GM21515 (cell line): ENCODE measurements at regions not wholly inside any gene's neighbourhood (a gene's known extent, or its start where the extent isn't known, plus 50 kb on each side); places are given as distances from the start of the nearest gene placed in this dataset.
"Not testable (repeated sequence)": the region's sequence is repeated elsewhere in the genome, so short reads cannot be mapped to it uniquely, and the experiment has no call there.

Experiments used
- ATAC-seq: cut with Tn5 transposase; IDR thresholded peaks from one replicate; pipeline ENCODE4 v1.9.1; 2021; ENCODE audit not compliant: unreplicated experiment

DNA sequence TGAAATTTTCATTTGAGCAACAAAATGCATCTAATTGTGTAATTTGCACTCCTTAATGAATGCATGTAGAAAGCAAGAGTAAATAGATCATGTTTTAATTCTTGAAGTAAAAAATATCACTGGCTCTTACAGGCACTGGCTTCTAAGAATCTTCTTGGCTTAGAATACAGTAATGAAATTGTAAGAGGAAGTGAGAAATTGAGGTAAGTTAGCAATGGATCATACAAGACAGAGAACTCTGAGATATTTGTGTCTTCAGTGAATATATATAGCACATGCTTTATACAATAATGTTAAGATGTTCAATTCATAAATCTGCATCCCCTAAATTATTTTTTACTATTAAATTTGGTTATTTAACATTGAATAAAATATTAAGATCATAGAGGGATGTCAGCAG lies 465.0 kb downstream of the CNTN3 start:
- ATAC-seq = no peak

DNA sequence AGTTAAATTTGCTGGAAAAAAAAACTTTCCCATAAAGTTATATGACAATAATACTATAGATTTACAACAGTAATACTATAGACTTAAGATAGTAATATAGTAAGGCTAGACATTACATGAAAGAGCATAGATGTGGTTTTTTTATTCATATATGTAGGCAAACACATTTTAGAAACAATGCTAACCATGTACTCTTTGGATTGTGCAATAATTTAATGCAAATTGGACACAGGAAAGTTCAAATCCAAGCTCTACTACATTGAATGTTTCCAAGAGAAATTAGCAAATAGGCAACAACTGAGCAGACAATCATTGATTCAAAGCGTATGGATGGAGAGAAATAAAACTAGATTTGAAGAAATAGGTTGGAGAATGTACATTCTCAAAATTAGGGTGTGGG lies 469.2 kb downstream of the CNTN3 start:
- no peak for ATAC-seq

DNA sequence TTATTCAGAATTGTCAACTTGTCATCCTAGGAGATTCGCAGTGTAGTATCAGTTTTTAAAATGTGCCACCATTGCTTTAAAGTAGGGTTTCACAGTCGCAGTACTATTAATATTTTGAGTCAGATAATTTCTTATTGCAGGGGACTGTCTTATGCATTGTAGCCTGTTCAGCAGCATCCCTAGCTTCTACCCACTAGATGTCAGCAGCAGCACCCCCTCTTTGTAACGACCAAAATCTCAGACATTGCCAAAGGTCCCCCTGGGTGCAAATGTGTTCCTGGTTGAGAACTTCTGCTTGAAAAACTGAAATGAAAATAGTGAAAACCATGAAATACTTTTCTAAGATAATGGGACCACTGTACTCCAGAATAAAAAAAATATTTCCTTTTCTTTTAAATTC lies 474.8 kb downstream of the CNTN3 start:
- no peak for ATAC-seq

DNA sequence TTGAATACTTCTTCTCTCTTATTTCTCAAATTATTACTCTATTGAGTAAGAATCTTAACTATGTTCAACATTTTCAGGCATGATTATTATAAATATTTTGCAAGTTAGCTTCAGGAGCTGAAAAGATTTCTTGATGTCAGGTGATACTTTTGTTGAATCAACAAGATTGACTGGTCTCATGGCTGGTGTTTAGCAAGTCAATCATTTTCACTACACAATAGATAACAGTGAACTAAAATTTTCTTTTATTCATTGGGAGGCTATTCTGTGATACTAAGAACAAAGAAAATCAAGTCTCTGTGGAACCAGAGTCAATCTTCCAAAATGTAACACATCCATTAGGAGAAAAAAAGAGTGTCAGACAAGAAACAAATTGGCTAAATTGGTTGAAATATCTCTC lies 476.7 kb downstream of the CNTN3 start:
- ATAC-seq = no peak

DNA sequence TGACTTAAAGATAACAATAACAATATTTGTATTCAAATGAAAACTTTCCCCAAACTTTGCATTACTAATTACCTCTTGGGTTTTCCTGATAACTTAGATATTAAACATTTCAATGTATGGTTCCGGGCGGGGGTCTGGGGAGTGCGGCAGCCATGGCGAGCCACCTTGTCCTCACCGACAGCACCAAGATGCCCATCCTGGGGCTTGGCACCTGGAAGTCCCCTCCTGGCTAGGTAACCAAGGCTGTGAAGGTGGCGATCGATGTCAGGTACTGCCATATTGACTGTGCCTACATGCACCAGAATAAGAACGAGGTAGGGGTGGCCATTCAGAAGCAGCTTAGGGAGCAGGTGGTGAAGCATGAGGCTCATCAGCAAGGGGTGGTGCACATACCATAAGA lies 478.7 kb downstream of the CNTN3 start:
- ATAC-seq = no peak

DNA sequence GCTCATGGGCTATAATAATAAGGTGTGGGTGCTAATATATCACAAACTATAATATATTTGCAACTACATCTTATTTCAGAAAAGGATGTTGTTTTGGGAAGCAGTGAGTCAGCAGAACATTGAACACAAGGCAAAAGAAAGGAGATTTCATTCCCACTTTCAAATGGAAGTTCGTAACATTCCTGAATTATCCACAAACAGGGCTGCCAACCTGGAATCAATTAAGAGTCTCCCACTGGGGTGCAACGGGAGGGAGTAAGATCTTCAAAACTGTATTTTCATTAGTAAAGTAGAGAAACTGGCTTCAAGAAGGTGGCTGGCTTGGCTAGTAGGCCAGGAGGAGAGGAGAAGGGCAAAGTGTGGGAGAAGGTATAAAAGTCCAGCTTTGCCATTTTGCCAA lies 479.6 kb downstream of the CNTN3 start:
- ATAC-seq = no peak

DNA sequence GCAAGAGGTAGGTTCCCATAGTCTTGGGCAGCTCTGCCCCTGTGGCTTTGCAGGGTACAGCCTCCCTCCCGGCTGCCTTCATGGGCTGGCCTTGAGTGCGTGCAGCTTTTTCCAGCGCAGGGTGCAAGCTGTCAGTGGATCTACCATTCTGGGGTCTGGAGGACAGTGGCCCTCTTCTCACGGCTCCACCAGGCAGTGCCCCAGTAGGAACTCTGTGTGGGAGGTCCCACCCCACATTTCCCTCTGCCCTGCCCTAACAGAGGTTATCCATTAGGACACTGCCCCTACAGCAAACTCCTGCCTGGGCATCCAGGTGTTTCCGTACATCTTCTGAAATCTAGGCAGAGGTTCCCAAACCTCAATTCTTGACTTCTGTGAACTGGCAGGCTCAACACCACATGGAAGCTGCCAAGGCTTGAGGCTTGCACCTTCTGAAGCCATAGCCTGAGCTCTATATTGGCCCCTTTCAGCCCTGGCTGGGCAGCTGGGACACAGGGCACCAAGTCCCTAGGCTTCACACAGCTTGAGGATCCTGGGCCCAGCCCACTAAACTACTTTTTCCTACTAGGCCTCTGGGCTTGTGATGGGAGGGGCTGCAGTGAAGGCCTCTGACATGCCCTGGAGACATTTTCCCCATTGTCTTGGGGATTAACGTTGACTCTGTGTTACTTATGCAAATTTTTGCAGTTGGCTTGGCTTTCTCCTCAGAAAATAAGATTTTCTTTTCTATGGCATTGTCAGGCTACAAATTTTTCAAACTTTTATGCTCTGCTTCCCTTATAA lies 482.7 kb downstream of the CNTN3 start:
- ATAC-seq = not testable (repeated sequence)

DNA sequence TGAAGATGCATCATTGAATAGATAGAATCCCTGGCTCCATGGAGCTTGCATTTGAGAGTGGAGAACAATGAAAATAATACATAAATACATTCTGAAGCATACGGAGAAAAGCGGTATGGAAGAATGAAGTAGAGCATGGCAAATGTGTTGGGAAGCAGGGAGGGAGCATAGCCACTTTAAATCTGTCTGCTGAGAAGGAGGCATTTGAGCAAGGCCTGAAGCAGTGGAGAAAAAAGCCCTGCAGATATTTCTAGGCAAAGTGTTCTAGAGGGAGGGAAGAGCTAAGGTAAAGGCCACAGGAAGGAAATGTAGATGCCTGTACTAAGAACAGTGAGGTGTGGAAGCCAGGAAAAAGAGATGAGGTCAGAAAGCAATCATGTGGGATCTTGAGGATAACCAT lies 484.8 kb downstream of the CNTN3 start:
- ATAC-seq = no peak

DNA sequence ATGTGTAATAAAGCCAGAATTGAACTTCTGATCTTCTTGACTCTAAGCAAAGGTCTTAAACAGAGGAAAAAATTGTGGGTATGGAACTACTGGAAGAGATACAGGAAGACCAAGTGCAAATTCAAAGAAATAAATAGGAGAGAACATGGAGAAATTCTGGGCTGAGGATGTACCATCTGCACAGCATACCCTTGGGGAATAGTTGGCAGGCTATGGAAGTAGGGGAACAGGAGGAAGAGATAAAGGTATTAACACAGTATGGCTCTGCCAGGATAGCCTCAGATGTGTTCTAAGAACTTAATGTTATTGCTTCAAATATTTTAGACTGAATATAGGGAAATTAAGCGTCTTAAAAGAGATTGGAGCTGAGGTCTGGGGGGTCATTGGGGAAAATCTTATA lies 485.4 kb downstream of the CNTN3 start:
- ATAC-seq = no peak

DNA sequence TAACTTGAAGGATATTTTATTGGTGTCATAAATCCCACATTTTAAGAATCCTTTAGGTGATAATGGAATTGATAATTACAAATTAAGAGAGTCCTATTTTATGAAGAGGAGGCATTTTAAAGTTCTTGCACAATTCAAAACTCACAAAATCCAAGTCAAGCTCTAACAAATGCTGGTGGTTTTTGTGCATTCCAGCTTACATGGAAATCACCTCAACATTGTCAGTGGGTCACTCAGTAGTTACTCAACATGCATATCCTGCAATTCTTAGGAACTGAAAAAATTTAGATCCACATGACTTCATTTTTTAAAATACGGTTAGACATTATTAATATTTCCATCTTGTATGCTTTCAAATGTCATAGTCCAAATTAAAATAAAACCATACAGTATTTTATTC lies 487.2 kb downstream of the CNTN3 start:
- ATAC-seq = no peak

DNA sequence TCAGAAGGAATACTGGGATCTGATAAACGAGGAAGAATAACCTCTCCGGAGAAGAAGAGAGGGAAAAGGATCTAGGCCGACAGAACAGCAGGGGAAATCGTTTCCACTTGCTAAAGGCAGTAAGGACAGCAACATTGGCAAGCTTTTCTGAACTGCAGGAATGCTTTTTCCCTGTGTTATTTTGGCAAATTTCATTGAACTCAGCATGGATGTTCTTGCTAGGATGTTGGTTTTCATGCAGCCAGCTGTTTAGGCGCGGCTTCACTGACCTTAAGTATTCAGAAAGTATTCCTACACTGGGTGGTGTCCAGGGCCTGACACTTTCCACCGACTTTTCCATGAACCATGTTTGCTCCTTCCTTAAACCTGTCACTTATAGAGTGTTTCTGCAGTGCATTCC lies 489.7 kb downstream of the CNTN3 start:
- ATAC-seq = no peak

DNA sequence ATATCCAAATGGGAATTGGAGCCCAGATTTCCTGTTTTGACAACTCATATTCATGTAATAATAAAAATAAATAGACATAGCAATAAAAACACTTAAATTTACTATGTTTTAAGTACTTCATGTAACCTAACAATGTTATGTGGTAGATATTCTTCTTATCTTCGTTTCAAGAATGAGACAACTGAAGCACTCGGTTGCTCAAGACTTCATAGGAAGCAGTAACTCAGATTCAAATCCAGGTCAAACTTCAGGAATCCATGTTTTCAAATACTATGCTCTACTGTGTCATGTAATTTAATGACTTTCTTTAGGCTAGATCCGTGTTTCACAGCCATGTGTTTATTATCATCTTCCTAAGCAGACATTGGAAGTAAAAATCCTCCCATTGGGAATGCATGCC lies 492.2 kb downstream of the CNTN3 start:
- ATAC-seq = no peak

DNA sequence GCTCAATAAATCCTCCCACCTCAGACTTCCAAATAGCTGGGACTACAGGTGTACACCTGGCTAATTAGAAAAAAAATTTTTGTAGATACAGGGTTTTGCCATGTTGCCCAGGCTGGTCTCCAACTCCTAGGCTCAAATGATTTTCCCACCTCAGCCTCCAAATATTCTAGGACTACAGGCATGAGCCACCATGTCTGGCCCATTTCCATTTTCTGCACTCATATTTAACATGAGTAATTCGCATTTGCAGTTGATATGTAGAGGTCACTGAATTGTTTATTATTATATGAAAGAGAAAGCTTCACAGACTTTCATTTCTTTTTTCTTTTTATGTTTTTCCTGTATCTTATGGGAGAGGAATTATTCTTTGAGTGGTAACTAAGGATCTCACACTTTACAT lies 492.7 kb downstream of the CNTN3 start:
- ATAC-seq = no peak

DNA sequence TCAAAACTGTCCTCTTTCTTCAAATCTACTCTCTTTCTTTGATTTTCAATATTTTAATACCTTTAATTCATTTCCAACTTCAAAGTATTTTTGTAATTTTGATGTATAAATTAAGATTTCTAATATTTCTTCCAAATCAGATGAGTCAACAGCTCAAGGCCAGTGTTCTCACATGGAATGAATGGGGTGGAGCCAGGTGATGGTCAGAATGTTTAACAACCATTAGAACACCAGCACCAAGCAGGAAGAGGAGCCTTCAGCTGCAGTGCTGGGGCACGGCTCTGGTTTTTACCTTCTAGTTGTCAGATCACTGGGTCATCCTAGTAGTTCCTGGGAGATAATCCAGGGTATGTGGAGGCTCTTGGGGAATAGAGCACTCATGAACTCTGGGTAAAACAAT lies 494.5 kb upstream of the PDZRN3 start:
- no peak for ATAC-seq

DNA sequence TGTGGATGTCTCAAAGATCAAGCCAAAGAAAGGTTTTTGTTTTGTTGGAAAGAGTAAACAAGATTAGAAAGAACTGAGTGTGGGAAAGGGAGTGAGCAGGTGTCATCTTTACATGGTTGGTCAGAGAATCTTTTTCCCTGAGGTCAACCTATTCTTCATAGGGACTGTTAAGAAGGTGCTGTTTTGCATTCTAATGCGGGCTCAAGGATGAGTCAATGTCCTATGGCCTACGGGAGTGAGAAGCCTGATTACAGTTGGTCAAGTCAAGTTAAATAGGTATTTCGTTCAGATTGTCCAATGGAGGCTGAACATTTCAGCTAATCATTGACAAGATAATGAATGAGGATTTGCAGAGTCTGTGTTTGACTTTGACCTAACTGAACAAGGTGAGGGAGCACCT lies 491.2 kb upstream of the PDZRN3 start:
- no peak for ATAC-seq

DNA sequence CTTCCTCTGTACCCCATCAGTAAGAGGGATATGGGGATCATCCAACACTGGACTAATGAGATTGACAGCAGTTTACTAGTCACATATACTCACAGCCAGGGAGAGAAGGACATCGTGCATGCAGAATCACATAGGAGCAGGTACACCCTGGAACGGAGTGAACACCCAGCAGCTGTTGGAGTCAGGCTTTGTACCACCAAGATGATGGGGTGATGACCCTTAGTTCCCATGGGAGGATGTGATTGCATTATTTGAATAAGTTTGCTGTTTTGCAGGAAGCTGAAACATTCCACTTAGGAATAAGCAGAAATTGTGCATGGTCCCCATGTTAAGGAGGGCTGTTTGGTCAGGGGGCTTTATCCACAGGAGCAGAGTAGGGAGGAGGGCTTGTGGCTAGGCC lies 482.7 kb upstream of the PDZRN3 start:
- no peak for ATAC-seq

DNA sequence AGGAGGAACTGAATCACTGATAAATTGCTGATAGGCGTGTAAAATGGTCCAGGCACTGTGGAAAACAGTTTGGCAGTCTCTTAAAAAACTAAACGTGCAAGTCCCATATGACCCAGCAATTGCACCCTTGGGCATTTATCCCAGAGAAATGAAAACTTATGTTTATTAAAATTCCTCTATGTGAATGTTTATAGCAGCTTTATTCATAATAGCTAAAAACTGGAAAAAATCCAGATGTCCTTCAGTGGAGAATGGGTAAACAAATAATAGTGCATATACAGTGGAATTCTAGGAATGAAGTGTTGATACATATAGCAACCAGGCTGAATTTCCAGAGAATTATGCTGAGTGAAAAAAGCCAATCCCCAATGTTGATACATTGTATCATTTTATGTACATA lies 482.2 kb upstream of the PDZRN3 start:
- ATAC-seq = no peak

DNA sequence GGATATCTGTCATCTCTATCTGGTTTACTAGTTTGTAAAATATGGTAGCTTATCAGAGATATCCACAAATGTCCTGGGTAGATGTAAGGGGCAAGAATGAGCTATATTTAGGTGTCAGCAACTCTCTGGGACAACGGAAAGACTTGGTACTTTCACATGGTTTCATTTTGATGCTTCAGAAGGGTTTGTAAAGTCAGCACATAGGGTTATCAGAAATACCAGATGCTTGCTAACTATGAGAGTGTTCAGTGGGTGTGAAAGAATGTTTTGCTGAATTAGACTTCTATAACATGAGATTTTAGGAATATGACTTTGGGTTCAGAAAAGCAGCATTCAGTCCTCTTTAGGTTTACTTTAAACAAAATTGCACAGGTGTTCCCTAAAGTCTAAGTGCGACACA lies 466.5 kb upstream of the PDZRN3 start:
- no peak for ATAC-seq

DNA sequence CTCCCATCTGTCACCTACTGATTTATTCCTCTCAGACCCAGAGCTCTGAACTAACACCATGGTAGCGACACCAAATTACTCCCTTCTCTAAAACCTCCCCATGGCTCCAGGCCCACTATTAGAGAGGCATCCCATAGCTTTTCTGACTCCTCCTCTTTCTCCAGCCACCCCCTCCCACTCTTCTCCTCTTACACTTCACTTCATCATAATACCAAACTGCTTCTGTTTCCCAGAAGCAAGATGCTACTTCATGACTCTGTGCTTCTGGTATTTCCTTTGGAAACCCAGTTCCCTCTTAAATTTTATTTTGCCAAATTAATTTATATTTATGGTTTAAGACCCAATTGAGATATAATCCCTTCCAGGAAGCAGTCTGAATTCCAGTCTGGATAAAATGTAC lies 465.1 kb upstream of the PDZRN3 start:
- ATAC-seq = no peak

DNA sequence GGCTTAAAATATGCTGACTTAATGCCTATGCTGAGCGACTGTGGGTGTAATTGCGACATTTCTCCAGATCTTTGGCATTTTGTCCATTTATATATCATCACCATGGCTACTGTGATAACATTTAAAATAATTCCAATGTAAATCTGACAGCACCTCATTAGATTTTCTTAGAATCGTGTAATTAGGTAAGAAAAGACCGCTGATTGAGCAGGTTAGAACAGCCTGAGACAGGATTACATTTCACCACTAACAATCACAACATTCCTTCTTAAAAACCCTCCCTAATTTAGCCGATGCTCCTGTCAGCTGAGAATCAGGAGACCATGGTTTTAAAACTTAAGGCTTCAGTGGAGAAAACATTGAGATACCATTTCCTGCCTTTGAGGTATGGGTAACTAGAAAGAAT lies 455.3 kb upstream of the PDZRN3 start:
- no peak for ATAC-seq

DNA sequence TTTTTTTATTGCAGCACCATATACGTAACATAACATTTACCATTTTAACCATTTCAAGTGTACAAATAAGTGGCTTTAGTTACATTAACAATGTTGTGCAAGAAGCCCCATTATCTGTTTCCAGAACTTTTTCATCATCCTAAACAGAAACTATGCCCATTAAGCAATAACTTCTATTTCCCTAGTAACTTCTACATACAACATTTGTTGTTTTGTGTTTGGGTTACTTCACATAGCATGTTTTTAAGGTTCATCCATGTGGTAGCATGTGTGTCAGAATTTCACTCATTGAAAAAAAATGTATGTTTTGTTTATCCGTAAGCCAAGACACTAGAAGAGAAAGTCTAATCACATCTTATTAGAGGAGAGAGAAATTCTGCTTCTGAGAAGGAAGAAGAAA lies 450.5 kb upstream of the PDZRN3 start:
- ATAC-seq = no peak

DNA sequence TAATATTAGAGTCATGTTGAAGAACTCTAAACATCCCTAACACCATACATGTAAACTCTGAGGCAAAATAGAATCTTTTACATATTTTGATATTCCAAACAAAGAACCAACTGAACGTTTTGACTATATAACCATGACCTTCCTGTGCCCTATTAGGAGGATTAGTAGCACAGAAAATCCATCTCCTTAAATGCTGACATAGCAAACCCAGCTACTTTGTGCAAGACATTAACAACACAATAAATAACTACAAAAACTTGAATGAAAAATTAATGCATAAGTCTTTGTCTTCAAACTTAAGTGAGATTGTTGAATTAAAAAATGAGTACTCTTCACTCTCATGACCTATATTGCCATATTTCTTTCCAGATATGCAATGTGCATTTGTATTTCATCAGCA lies 450.0 kb upstream of the PDZRN3 start:
- no peak for ATAC-seq

DNA sequence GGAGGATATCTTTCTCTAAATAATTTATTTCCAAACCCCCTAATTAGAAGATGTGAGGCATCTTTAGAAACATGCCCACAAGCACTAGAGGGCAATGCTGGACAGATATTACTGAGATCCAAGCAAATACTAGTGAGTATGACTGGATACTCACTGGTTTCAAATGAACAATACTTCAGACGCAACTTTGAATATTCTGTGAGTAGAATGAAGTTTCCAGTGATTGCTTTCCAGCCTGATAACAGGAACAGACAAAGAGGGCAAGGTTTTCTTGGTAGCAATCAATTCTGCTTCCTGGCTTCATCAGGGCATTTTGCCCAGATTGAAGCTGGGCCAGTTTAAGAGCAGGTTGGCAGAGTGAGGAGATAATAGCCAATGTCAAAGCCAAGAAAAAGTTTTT lies 442.6 kb upstream of the PDZRN3 start:
- ATAC-seq = no peak
